CMK (cell line): ENCODE measurements at regions not wholly inside any gene's neighbourhood (a gene's known extent, or its start where the extent isn't known, plus 50 kb on each side); places are given as distances from the start of the nearest gene placed in this dataset.

ENCODE experiments used
- DNase-seq: peaks from one replicate; pipeline ENCODE4 v3.0.0-alpha.2; 2010; ENCODE audit warnings: low read depth

DNA sequence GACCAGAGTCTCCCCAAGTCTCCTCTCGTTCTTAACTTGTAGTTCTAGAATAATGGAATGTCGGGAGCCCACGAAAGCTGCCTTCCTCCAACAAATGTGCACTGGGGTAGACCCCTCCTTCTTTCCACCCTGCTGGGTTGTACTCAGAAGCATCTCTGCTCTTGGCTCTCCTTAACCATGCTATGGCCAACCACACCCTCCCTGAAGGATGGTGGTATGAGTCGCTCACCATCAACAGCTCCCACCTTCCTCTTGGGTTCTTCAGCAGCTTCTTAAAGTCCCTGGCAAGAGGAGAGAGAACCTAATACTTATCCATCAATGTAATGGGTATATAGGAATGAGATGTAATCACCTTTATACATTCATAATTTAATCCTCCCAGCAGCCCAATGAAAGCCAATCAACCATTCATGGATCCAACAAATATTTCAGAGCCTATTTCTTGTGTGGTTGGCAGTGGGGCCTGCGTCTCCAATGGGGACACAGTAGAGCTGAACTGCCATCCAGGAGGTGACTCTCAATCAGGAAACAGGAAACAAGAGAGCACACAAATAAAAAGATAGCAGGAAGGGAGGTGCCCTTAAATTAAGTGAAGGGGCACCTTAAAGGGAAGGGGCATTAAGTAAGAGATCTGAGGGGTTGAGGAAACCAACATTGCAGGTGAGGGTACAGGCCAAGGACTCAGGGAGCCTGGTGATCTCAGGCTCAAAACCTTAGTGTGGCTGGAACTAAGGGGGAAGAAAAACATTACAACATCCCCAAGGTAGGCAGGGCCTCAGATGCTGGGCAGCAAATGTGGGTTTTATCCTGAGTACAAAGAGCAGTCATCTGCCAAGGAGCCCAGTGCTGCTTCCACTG lies 64.4 kb upstream of the ETS2 start:
- no peak for DNase-seq

DNA sequence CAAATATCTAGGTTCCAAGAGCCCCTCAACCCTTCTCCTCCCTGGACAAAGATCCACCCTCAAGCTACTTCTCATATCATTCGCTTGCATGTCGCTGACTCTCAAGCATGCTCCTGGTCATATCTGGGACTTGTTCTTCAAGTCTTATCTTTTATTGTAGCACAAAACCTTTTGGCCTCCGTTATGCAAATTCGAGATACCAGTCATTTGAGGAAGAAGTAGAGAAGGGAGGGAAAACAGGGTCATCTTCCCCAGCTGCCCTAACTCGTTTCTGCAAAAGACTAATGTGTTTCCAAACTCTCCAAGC lies 63.8 kb upstream of the ETS2 start:
- peak; percentile 87 for DNase-seq

DNA sequence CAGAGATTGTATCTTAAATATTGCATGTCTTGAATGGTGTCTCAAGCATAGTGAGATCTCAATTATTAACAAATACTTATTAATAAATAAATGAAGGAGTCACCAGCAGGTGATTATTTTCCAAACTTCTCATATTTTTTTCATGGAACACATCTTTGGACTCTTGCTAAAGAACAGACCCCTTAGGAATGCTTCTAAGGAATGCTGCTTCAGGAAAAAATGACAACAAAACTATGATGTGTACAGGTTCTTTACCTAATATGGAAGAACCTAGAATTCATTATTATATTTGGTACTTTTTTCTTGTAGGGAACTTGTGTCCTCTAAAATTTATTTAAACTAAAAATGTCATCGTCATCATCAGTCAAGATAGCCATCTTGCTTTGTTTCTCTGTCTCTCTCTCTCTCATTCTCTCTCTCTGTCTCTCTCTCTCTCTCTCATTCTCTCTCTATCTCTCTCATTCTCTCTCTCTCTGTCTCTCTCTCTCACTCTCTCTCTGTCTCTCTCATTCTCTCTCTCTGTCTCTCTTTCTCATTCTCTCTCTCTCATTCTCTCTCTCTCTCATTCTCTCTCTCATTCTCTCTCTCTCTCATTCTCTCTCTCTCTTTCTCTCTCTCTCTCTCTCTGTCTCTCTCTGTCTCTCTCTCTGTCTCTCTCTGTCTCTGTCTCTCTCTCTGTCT lies 63.0 kb upstream of the ETS2 start:
- no peak for DNase-seq

DNA sequence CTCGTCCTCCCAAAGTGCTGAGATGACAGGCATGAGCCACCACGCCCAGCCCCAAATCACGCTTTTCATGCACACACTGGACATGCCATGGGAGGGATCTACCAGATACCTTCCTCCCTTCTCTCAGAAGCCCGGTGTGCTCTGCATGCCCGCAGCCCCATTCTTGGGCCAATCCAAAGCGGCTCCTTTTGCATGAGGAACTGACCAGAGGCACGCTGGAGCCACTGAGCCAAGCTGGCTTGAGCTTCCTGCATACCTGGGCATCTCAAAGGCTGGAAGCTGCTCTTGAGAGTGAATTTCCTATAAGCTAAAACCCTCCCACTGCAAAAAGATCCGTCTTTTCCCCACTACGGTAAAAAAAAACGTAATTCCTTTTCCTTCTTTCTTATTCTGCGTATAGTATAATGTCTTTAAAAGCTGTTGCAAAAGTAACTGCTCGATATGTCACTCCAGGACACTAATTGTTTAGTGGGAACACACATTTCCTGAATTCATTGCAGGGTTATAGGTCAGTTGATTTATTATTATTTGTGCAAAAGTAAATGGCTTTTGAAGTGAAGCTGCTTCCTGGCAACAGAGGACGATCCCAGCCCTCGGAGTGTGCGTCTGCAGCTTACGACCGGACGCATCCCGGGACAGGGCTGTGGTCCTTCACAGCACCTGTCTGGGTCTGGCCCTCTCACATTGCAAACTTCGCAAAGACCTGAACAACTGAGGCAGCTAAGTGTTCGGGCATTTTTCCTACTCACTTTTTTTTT lies 61.8 kb upstream of the ETS2 start:
- no peak for DNase-seq

DNA sequence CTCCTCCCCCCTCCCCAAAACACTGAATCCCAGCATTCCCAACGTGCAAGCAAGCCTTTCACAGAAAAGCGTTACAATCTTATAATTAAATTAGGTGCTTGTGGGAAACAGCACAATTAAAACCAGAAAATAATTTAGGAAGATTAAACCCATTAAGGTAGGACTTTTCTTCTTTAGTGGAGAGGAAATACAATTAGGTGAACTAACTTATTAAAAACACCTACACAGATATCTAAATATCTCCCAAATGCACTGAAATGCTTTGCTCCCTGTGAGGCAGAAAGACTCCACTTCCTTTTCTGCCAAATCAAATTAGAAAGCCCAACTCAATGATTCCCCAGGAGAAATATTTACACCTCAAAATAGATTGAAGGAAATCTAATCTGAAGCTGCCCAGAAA lies 60.9 kb upstream of the ETS2 start:
- no peak for DNase-seq

DNA sequence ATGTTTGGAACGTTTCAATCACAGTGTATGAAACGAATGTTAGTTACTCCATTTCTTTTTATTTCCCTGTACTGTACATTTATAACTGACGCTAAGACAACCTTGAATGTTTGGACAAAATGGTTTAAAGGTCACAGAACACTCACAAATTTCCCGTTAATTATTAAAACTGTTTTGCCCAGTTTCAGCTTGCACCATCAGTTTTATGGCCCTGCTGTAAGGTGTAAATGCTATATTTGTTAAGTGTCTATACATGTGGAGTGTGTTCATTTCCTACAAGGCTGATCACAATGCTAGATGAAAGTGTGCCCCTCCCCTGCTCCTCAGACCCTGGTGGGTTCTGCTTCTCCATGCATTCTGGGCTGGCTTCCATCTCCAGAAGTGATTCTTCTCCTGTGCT lies 57.9 kb upstream of the ETS2 start:
- no peak for DNase-seq

DNA sequence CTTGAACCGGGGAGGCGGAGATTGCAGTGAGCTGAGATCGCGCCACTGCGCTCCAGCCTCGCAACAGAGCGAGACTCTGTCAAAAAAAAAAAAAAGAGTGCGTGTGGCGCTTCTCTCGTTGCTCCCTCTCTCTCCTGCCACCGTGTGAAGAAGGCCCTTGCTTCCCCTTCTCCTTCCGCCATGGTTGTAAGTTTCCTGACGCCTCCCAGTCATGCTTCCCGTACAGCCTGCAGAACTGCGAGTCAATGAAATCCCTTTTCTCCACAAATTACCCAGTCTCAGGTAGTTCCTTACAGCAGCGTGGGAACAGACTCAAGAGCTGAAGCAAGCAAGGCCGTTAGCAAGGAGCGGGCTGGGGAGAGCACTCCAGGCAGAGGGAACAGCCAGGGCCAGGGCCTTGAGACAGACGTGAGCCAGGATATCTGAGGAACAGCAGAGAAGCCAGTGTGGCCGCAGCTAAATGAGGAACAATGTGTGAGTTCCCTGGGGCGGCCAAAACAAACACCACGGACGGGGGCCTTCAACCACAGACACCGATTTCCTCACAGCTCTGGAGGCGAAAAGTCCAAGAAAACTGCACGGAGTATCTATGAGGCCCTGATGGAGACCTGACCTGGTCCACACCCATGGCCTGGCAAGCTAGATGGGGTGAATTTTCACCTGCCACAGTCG lies 54.2 kb upstream of the ETS2 start:
- no peak for DNase-seq

DNA sequence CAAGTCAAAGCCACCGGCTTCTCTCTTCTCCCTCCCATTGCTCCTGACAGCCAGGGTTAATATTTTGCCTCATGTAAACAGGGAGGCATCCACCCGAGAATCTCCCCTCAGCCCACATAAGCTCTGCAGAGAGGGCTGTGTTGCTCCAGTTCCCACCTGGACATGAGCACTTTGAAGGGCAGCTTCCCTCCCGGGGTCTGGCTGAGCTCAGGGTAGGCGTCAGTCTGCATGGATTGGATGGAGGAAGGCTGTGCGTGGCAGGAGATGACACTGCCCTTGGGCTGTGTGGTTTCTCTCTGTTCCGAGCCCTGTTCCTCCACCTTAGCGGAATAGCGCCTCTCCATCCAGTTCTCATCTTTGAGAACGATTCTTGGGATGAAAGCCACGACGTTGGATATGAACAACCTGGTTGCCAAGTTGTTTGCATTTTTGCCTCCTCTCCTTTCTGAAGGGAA lies 53.7 kb upstream of the ETS2 start:
- no peak for DNase-seq

DNA sequence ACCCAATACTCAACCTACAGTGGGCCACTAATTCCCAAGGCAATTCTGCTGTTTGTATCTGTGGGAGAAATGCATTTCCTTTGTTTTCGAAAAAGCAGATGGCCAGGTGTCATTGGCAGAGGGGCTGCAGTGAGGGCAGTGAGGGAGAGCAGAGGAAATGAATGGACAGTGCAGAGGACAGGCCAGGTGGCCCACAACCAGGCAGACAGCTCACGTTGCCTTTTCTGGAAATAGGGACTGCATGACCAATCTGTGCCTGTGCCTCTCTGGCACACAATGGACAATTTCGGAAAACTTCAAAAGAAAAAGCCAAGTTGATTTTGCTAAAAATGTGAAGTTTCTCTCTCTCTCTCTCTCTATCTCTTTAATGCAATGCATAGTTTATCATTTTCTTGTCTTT lies 52.6 kb upstream of the ETS2 start:
- DNase-seq: no peak

DNA sequence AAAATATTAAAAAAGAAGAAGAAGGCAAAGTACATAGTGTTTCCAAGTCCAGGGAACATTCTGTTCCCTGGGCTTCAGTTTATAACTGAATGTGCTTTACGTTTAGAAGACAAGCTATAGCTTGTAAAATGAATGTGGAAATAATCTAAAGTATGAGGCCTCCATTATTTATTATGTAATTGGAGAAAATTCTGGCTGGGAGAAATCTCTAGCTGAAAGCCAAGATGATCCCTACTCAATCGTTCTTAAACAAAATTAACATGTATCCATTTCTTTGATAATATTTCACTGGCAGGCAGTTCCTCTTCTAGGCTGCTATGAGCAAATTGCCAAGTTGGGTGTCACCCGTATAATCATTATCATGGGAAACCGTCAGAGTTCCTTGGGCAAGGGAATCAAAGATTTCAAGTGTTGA lies 52.2 kb upstream of the ETS2 start:
- no peak for DNase-seq
